Epithelial cell of proximal tubule (primary cell): ENCODE measurements at regions not wholly inside any gene's neighbourhood (a gene's known extent, or its start where the extent isn't known, plus 50 kb on each side); places are given as distances from the start of the nearest gene placed in this dataset.

Experiments used
- DNase-seq: peaks from one replicate; pipeline ENCODE4 v3.0.0-alpha.2; 2011; ENCODE audit warnings: low read depth
- H3K4me3 ChIP-seq: 2 replicates; pipeline ENCODE4 v1.5.1; 2011; ENCODE audit warnings: low read depth, mild to moderate bottlenecking, low read length
- CTCF ChIP-seq: conservative IDR thresholded peaks from 2 replicates; pipeline ENCODE4 v1.5.1; 2012; ENCODE audit warnings: low read depth, mild to moderate bottlenecking, low read length

- no peak for TF ChIP-seq CTCF
- DNase-seq, result no peak
- no peak overlapping the region for H3K4me3 ChIP-seq
These were observed 268.3 kb upstream of the PROX1 start for GRCh38 chr1:213719462-213719861.

- no peak for DNase-seq
- no peak overlapping the region for H3K4me3 ChIP-seq
- no peak for TF ChIP-seq CTCF
These were observed 267.7 kb upstream of the PROX1 start for GRCh38 chr1:213720032-213720431.

GRCh38 chr1:213723187-213723586 is 264.6 kb upstream of the PROX1 start:
- TF ChIP-seq CTCF, result no peak
- H3K4me3 ChIP-seq, result no peak overlapping the region
- no peak for DNase-seq

GRCh38 chr1:213724640-213725536 is 262.9 kb upstream of the PROX1 start:
- DNase-seq, result peak; percentile 9
- no peak for TF ChIP-seq CTCF
- no peak overlapping the region for H3K4me3 ChIP-seq

GRCh38 chr1:213727853-213728592 is 259.8 kb upstream of the PROX1 start:
- no peak for DNase-seq
- no peak overlapping the region for H3K4me3 ChIP-seq
- TF ChIP-seq CTCF, result no peak

GRCh38 chr1:213728593-213729536 is 258.9 kb upstream of the PROX1 start:
- no peak overlapping the region for H3K4me3 ChIP-seq
- no peak for TF ChIP-seq CTCF
- no peak for DNase-seq
